Muscle of back (tissue), 3 donors: ENCODE measurements at regions not wholly inside any gene's neighbourhood (a gene's known extent, or its start where the extent isn't known, plus 50 kb on each side); places are given as distances from the start of the nearest gene placed in this dataset.

Source experiments
- DNase-seq, 3 donors: peaks; one replicate each; pipeline versions ENCODE4 v3.0.0 to v3.0.0-alpha.2; 2013

- no peak for DNase-seq
Measured at GRCh38 chrX:44470816-44471215, 71.8 kb downstream of the FUNDC1 start.

- peak in 2 of 3 donors; percentile 4 to 13 for DNase-seq
Measured at GRCh38 chrX:44462850-44463249, 79.8 kb downstream of the FUNDC1 start.

GRCh38 chrX:44459501-44459900 lies 83.2 kb downstream of the FUNDC1 start:
- DNase-seq: no peak

GRCh38 chrX:44456685-44457084 lies 86.0 kb downstream of the FUNDC1 start:
- no peak for DNase-seq

- no peak for DNase-seq
Measured at GRCh38 chrX:44451056-44451455, 91.6 kb downstream of the FUNDC1 start.

- no peak for DNase-seq
Measured at GRCh38 chrX:44447214-44447613, 95.4 kb downstream of the FUNDC1 start.

- DNase-seq: no peak
Measured at GRCh38 chrX:44440006-44440405, 96.5 kb upstream of the EFHC2 start.

GRCh38 chrX:44439242-44439794 lies 95.8 kb upstream of the EFHC2 start:
- DNase-seq: no peak

- no peak for DNase-seq
Measured at GRCh38 chrX:44435047-44435446, 91.6 kb upstream of the EFHC2 start.

GRCh38 chrX:44433556-44433955 lies 90.1 kb upstream of the EFHC2 start:
- no peak for DNase-seq

GRCh38 chrX:44432641-44433040 lies 89.2 kb upstream of the EFHC2 start:
- DNase-seq: peak in 2 of 3 donors; percentile 35 to 51

- no peak for DNase-seq
Measured at GRCh38 chrX:44431194-44431593, 87.7 kb upstream of the EFHC2 start.

GRCh38 chrX:44428989-44429627 lies 85.6 kb upstream of the EFHC2 start:
- DNase-seq: no peak

- no peak for DNase-seq
Measured at GRCh38 chrX:44422631-44423030, 79.2 kb upstream of the EFHC2 start.

GRCh38 chrX:44415639-44416386 lies 72.3 kb upstream of the EFHC2 start:
- DNase-seq: no peak

- no peak for DNase-seq
Measured at GRCh38 chrX:44401151-44401550, 57.7 kb upstream of the EFHC2 start.

- DNase-seq: peak in 2 of 3 donors; percentile 12 to 69
Measured at GRCh38 chrX:44400588-44400987, 57.1 kb upstream of the EFHC2 start.

- DNase-seq: no peak
Measured at GRCh38 chrX:44400161-44400560, 56.7 kb upstream of the EFHC2 start.
